Dermis microvascular lymphatic vessel endothelial cell (primary cell): ENCODE measurements at regions not wholly inside any gene's neighbourhood (a gene's known extent, or its start where the extent isn't known, plus 50 kb on each side); places are given as distances from the start of the nearest gene placed in this dataset.

Experiments
- DNase-seq, 2 donors: peaks; one replicate each; pipeline versions ENCODE4 v3.0.0 to v3.0.0-alpha.2; 2010; ENCODE audit warnings: low read depth in 2 of 2

- DNase-seq = no peak
Observed at GRCh38 chr10:105921348-105921747, 1243.2 kb downstream of the SORCS1 start.

- no peak for DNase-seq
Observed at GRCh38 chr10:105914432-105914831, 1250.1 kb downstream of the SORCS1 start.

GRCh38 chr10:105908701-105909100 is 1255.8 kb downstream of the SORCS1 start:
- no peak for DNase-seq

- DNase-seq = no peak
Observed at GRCh38 chr10:105885495-105885894, 1244.4 kb downstream of the SORCS3 start.

- DNase-seq = no peak
Observed at GRCh38 chr10:105879401-105879800, 1238.3 kb downstream of the SORCS3 start.

- DNase-seq = no peak
Observed at GRCh38 chr10:105875050-105875449, 1234.0 kb downstream of the SORCS3 start.

GRCh38 chr10:105872665-105873064 is 1231.6 kb downstream of the SORCS3 start:
- DNase-seq = no peak

GRCh38 chr10:105868935-105869334 is 1227.8 kb downstream of the SORCS3 start:
- no peak for DNase-seq

- no peak for DNase-seq
Observed at GRCh38 chr10:105864854-105865253, 1223.8 kb downstream of the SORCS3 start.

- no peak for DNase-seq
Observed at GRCh38 chr10:105857268-105858264, 1216.5 kb downstream of the SORCS3 start.

- DNase-seq = no peak
Observed at GRCh38 chr10:105855791-105856190, 1214.7 kb downstream of the SORCS3 start.

- no peak for DNase-seq
Observed at GRCh38 chr10:105844676-105845570, 1203.8 kb downstream of the SORCS3 start.

GRCh38 chr10:105844241-105844640 is 1203.2 kb downstream of the SORCS3 start:
- no peak for DNase-seq

GRCh38 chr10:105843786-105844185 is 1202.7 kb downstream of the SORCS3 start:
- no peak for DNase-seq

- no peak for DNase-seq
Observed at GRCh38 chr10:105840288-105840770, 1199.2 kb downstream of the SORCS3 start.

- no peak for DNase-seq
Observed at GRCh38 chr10:105838392-105838791, 1197.3 kb downstream of the SORCS3 start.

- DNase-seq = no peak
Observed at GRCh38 chr10:105837951-105838350, 1196.9 kb downstream of the SORCS3 start.

- no peak for DNase-seq
Observed at GRCh38 chr10:105834261-105835059, 1193.4 kb downstream of the SORCS3 start.

- DNase-seq = no peak
Observed at GRCh38 chr10:105827133-105827532, 1186.0 kb downstream of the SORCS3 start.

GRCh38 chr10:105807935-105808587 is 1167.0 kb downstream of the SORCS3 start:
- DNase-seq = no peak

- no peak for DNase-seq
Observed at GRCh38 chr10:105803206-105803605, 1162.1 kb downstream of the SORCS3 start.
